HS-5 (cell line): ENCODE measurements at regions not wholly inside any gene's neighbourhood (a gene's known extent, or its start where the extent isn't known, plus 50 kb on each side); places are given as distances from the start of the nearest gene placed in this dataset.

Experiments used
- DNase-seq: peaks from one replicate; pipeline ENCODE4 v3.0.0-alpha.2; 2012; ENCODE audit warnings: low read depth

GRCh38 chr3:165451371-165452070 lies 255.3 kb upstream of the SLITRK3 start:
- DNase-seq: no peak

- no peak for DNase-seq
These were observed 250.4 kb upstream of the SLITRK3 start for GRCh38 chr3:165446555-165446954.

GRCh38 chr3:165444745-165445144 lies 248.6 kb upstream of the SLITRK3 start:
- no peak for DNase-seq

GRCh38 chr3:165443664-165444063 lies 247.5 kb upstream of the SLITRK3 start:
- DNase-seq: no peak

GRCh38 chr3:165442061-165442460 lies 245.9 kb upstream of the SLITRK3 start:
- DNase-seq: no peak

- DNase-seq: no peak
These were observed 244.2 kb upstream of the SLITRK3 start for GRCh38 chr3:165440380-165440779.

GRCh38 chr3:165439765-165440164 lies 243.6 kb upstream of the SLITRK3 start:
- no peak for DNase-seq

GRCh38 chr3:165434516-165434915 lies 238.3 kb upstream of the SLITRK3 start:
- no peak for DNase-seq

- DNase-seq: no peak
These were observed 210.2 kb upstream of the SLITRK3 start for GRCh38 chr3:165406425-165406824.

GRCh38 chr3:165404357-165405027 lies 208.3 kb upstream of the SLITRK3 start:
- no peak for DNase-seq

GRCh38 chr3:165403666-165404065 lies 207.5 kb upstream of the SLITRK3 start:
- no peak for DNase-seq

GRCh38 chr3:165395188-165395587 lies 199.0 kb upstream of the SLITRK3 start:
- no peak for DNase-seq

GRCh38 chr3:165393461-165393860 lies 197.3 kb upstream of the SLITRK3 start:
- DNase-seq: no peak

- DNase-seq: peak; percentile 3
These were observed 194.0 kb upstream of the SLITRK3 start for GRCh38 chr3:165390166-165390565.

GRCh38 chr3:165389653-165390052 lies 193.5 kb upstream of the SLITRK3 start:
- DNase-seq: no peak

- no peak for DNase-seq
These were observed 192.9 kb upstream of the SLITRK3 start for GRCh38 chr3:165389064-165389463.

- no peak for DNase-seq
These were observed 187.2 kb upstream of the SLITRK3 start for GRCh38 chr3:165383381-165383780.

GRCh38 chr3:165382672-165383071 lies 186.5 kb upstream of the SLITRK3 start:
- no peak for DNase-seq

GRCh38 chr3:165378761-165379160 lies 182.6 kb upstream of the SLITRK3 start:
- no peak for DNase-seq

- DNase-seq: no peak
These were observed 162.8 kb upstream of the SLITRK3 start for GRCh38 chr3:165359005-165359404.

- no peak for DNase-seq
These were observed 159.1 kb upstream of the SLITRK3 start for GRCh38 chr3:165355316-165355715.

GRCh38 chr3:165347526-165347925 lies 151.3 kb upstream of the SLITRK3 start:
- no peak for DNase-seq

- no peak for DNase-seq
These were observed 150.3 kb upstream of the SLITRK3 start for GRCh38 chr3:165346503-165346902.

- DNase-seq: no peak
These were observed 147.0 kb upstream of the SLITRK3 start for GRCh38 chr3:165343185-165343584.
